ACC112 (cell line): ENCODE measurements at regions not wholly inside any gene's neighbourhood (a gene's known extent, or its start where the extent isn't known, plus 50 kb on each side); places are given as distances from the start of the nearest gene placed in this dataset.

Source experiments
- H2AFZ ChIP-seq: fragments of 200-600 bp; sonication (generic); one replicate; pipeline ENCODE4 v1.6.0; 2017; ENCODE audit warnings: antibody characterized with exemption, low read length; ENCODE audit not compliant: unreplicated experiment
- H3K27ac ChIP-seq: fragments of 200-600 bp; sonication (generic); 2 replicates; pipeline ENCODE4 v1.5.1; 2014; ENCODE audit warnings: low read depth, mild to moderate bottlenecking, antibody characterized with exemption, low read length, moderate library complexity
- H3K27me3 ChIP-seq: fragments of 200-600 bp; sonication (generic); 2 replicates; pipeline ENCODE4 v1.6.1; 2014; ENCODE audit warnings: mild to moderate bottlenecking, antibody characterized with exemption, low read length, moderate library complexity, mixed read lengths; ENCODE audit not compliant: insufficient read depth
- H3K36me3 ChIP-seq: fragments of 200-600 bp; sonication (generic); 2 replicates; pipeline ENCODE4 v1.6.1; 2016; ENCODE audit warnings: mild to moderate bottlenecking, antibody characterized with exemption, low read length, moderate library complexity, mixed read lengths; ENCODE audit not compliant: insufficient read depth
- H3K4me1 ChIP-seq: fragments of 200-600 bp; sonication (generic); one replicate; pipeline ENCODE4 v1.6.1; 2016; ENCODE audit warnings: low read length, mixed read lengths; ENCODE audit not compliant: insufficient read depth, unreplicated experiment, control insufficient read depth
- H3K4me3 ChIP-seq: fragments of 200-600 bp; sonication (generic); 2 replicates; pipeline ENCODE4 v1.5.1; 2014; ENCODE audit warnings: mild to moderate bottlenecking, low read depth, low read length
- H3K79me2 ChIP-seq: fragments of 200-600 bp; sonication (generic); one replicate; pipeline ENCODE4 v1.6.0; 2016; ENCODE audit warnings: low read length; ENCODE audit not compliant: control insufficient read depth, unreplicated experiment, insufficient read depth

- no peak overlapping the region for H2AFZ ChIP-seq
- no peaks in the 10 kb centered on the region for H3K79me2 ChIP-seq
- H3K27ac ChIP-seq, result no peak overlapping the region
- peaks cover 5% of the 10 kb centered on the region for H3K4me1 ChIP-seq
- peaks cover 38% of the 10 kb centered on the region for H3K27me3 ChIP-seq
- H3K36me3 ChIP-seq, result no peaks in the 10 kb centered on the region
- no peak overlapping the region for H3K4me3 ChIP-seq
Observed at GRCh38 chr3:193780397-193780796, 187.4 kb downstream of the OPA1 start.

GRCh38 chr3:193780810-193781478 is 187.9 kb downstream of the OPA1 start:
- H3K27ac ChIP-seq, result no peak overlapping the region
- H3K27me3 ChIP-seq, result peaks cover 38% of the 10 kb centered on the region
- no peak overlapping the region for H3K4me3 ChIP-seq
- H3K36me3 ChIP-seq, result no peaks in the 10 kb centered on the region
- peaks cover 5% of the 10 kb centered on the region for H3K4me1 ChIP-seq
- no peaks in the 10 kb centered on the region for H3K79me2 ChIP-seq
- no peak overlapping the region for H2AFZ ChIP-seq

GRCh38 chr3:193782276-193782647 is 189.3 kb downstream of the OPA1 start:
- peaks cover 5% of the 10 kb centered on the region for H3K4me1 ChIP-seq
- H3K79me2 ChIP-seq, result no peaks in the 10 kb centered on the region
- no peak overlapping the region for H3K27ac ChIP-seq
- H3K27me3 ChIP-seq, result peaks cover 32% of the 10 kb centered on the region
- H3K36me3 ChIP-seq, result no peaks in the 10 kb centered on the region
- no peak overlapping the region for H3K4me3 ChIP-seq
- H2AFZ ChIP-seq, result no peak overlapping the region

- H3K36me3 ChIP-seq, result no peaks in the 10 kb centered on the region
- peaks cover 5% of the 10 kb centered on the region for H3K4me1 ChIP-seq
- no peak overlapping the region for H2AFZ ChIP-seq
- H3K4me3 ChIP-seq, result no peak overlapping the region
- H3K27me3 ChIP-seq, result peaks cover 32% of the 10 kb centered on the region
- H3K79me2 ChIP-seq, result no peaks in the 10 kb centered on the region
- H3K27ac ChIP-seq, result no peak overlapping the region
Observed at GRCh38 chr3:193782747-193783146, 189.7 kb downstream of the OPA1 start.

GRCh38 chr3:193783166-193783896 is 190.3 kb downstream of the OPA1 start:
- H3K27ac ChIP-seq, result no peak overlapping the region
- peaks cover 30% of the 10 kb centered on the region for H3K27me3 ChIP-seq
- no peak overlapping the region for H2AFZ ChIP-seq

GRCh38 chr3:193784822-193785221 is 191.8 kb downstream of the OPA1 start:
- H3K27me3 ChIP-seq, result peaks cover 19% of the 10 kb centered on the region
- H2AFZ ChIP-seq, result no peak overlapping the region
- H3K36me3 ChIP-seq, result no peaks in the 10 kb centered on the region
- no peak overlapping the region for H3K27ac ChIP-seq
- H3K4me1 ChIP-seq, result peaks cover 5% of the 10 kb centered on the region
- H3K4me3 ChIP-seq, result no peak overlapping the region
- H3K79me2 ChIP-seq, result no peaks in the 10 kb centered on the region

More at GRCh38 chr3:193783166-193783896, 190.3 kb downstream of the OPA1 start:
- H3K4me1 ChIP-seq, result peaks cover 5% of the 10 kb centered on the region
- no peak overlapping the region for H3K4me3 ChIP-seq
- no peaks in the 10 kb centered on the region for H3K79me2 ChIP-seq
- H3K36me3 ChIP-seq, result no peaks in the 10 kb centered on the region

GRCh38 chr3:193787496-193787870 is 194.5 kb downstream of the OPA1 start:
- Histone ChIP-seq H3K4me3 (no peak overlapping the region), H3K79me2 (no peaks in the 10 kb centered on the region), H3K27ac (no peak overlapping the region), H3K36me3 (no peaks in the 10 kb centered on the region), H3K27me3 (peaks cover 38% of the 10 kb centered on the region), H3K4me1 (peaks cover 5% of the 10 kb centered on the region), H2AFZ (no peak overlapping the region)

GRCh38 chr3:193788189-193788991 is 195.4 kb downstream of the OPA1 start:
- Histone ChIP-seq H3K36me3 (no peaks in the 10 kb centered on the region), H2AFZ (no peak overlapping the region), H3K27me3 (peaks cover 39% of the 10 kb centered on the region), H3K4me3 (no peak overlapping the region), H3K27ac (no peak overlapping the region), H3K4me1 (peaks cover 4% of the 10 kb centered on the region), H3K79me2 (no peaks in the 10 kb centered on the region)

- Histone ChIP-seq H3K4me1 (no peaks in the 10 kb centered on the region), H3K27ac (no peak overlapping the region), H3K27me3 (peaks cover 49% of the 10 kb centered on the region), H2AFZ (no peak overlapping the region), H3K4me3 (no peak overlapping the region), H3K79me2 (no peaks in the 10 kb centered on the region), H3K36me3 (no peaks in the 10 kb centered on the region)
Observed at GRCh38 chr3:193789455-193789854, 196.4 kb downstream of the OPA1 start.

GRCh38 chr3:193790086-193790990 is 197.3 kb downstream of the OPA1 start:
- no peaks in the 10 kb centered on the region for H3K36me3 ChIP-seq
- no peaks in the 10 kb centered on the region for H3K79me2 ChIP-seq
- H3K27ac ChIP-seq, result no peak overlapping the region
- H3K4me3 ChIP-seq, result no peak overlapping the region
- peaks cover 54% of the 10 kb centered on the region for H3K27me3 ChIP-seq
- H3K4me1 ChIP-seq, result no peaks in the 10 kb centered on the region
- H2AFZ ChIP-seq, result no peak overlapping the region
